ENCODE measurements at regions not wholly inside any gene's neighbourhood (a gene's known extent, or its start where the extent isn't known, plus 50 kb on each side); places are given as distances from the start of the nearest gene placed in this dataset.

GRCh38 chr4:126738926-126739325 is 893.8 kb upstream of the INTU start:
- Histone ChIP-seq H3K9me3 (ENCODE audit: control insufficient read depth in 4 of 4, low read length in 3 of 4) (no peaks in the 10 kb centered on the region), H3K4me1 (ENCODE audit: control insufficient read depth in 4 of 4, insufficient read depth in 4 of 4, low read length in 3 of 4) (peaks cover 0 to 2% (median 0%) of the 10 kb centered on the region in 4 donors), H3K27me3 (ENCODE audit: control insufficient read depth in 4 of 4, insufficient read depth in 4 of 4, low read length in 3 of 4) (no peaks in the 10 kb centered on the region), H3K27ac (ENCODE audit: low read depth in 1 of 2, low read length in 2 of 2) (no peak overlapping the region), H3K4me3 (ENCODE audit: low read depth in 1 of 3, low read length in 3 of 3) (no peak overlapping the region), H3K9ac (ENCODE audit: low read depth in 1 of 2, low read length in 2 of 2) (no peak overlapping the region), H3K36me3 (ENCODE audit: control insufficient read depth in 4 of 4, insufficient read depth in 3 of 4, low read depth in 1 of 4, low read length in 3 of 4) (no peaks in the 10 kb centered on the region)
- WGBS, result 62% methylated on average over 1 of the region's 1 CpG
- TF ChIP-seq GABPA (IDR thresholded peaks at IDR 0.05 in 1 of 2, conservative IDR thresholded peaks at IDR 0.05 in 1 of 2), result no peak
- no peak for TF ChIP-seq FOXA2 (IDR thresholded peaks at IDR 0.05)
- no peak for TF ChIP-seq YY1 (IDR thresholded peaks at IDR 0.05)
- no peak for TF ChIP-seq ZBTB33 (IDR thresholded peaks at IDR 0.05)
- no peak for TF ChIP-seq TAF1 (conservative IDR thresholded peaks at IDR 0.05)
- no peak for TF ChIP-seq REST (IDR thresholded peaks at IDR 0.05)
- TF ChIP-seq JUND (IDR thresholded peaks at IDR 0.05), result no peak
- TF ChIP-seq FOXA1 (IDR thresholded peaks at IDR 0.05), result no peak
- no peak for TF ChIP-seq MAX (IDR thresholded peaks at IDR 0.05)
- no peak for TF ChIP-seq RXRA (IDR thresholded peaks at IDR 0.05)
- TF ChIP-seq ATF3 (IDR thresholded peaks at IDR 0.05), result no peak
- TF ChIP-seq HNF4A (conservative IDR thresholded peaks at IDR 0.05), result no peak
- TF ChIP-seq HNF4G (IDR thresholded peaks at IDR 0.05), result no peak
- no peak for TF ChIP-seq SP1 (IDR thresholded peaks at IDR 0.05)
- no peak for DNase-seq (ENCODE audit: low spot score)

- WGBS, result 90% methylated on average over 6 of the region's 6 CpGs
- DNase-seq (ENCODE audit: low spot score), result no peak
- TF ChIP-seq FOXA1 (IDR thresholded peaks at IDR 0.05) (no peak), ZBTB33 (IDR thresholded peaks at IDR 0.05) (no peak), YY1 (IDR thresholded peaks at IDR 0.05) (no peak), NR2F2 (IDR thresholded peaks at IDR 0.05) (no peak), FOXA2 (IDR thresholded peaks at IDR 0.05) (no peak), MAX (IDR thresholded peaks at IDR 0.05) (no peak), CTCF (IDR thresholded peaks at IDR 0.05; ENCODE audit: low read depth, low read length, missing input control) (no peak), EGR1 (IDR thresholded peaks at IDR 0.05; ENCODE audit: low read depth in 2 of 2) (no peak), HNF4A (conservative IDR thresholded peaks at IDR 0.05) (no peak), RXRA (IDR thresholded peaks at IDR 0.05) (no peak)
Observed at GRCh38 chr4:126740687-126741086, 892.1 kb upstream of the INTU start.

More at GRCh38 chr4:126740687-126741086, 892.1 kb upstream of the INTU start:
- Histone ChIP-seq H3K27me3 (ENCODE audit: control insufficient read depth in 4 of 4, insufficient read depth in 4 of 4, low read length in 3 of 4) (no peaks in the 10 kb centered on the region), H3K27ac (ENCODE audit: low read depth in 1 of 2, low read length in 2 of 2) (no peak overlapping the region), H3K9me3 (ENCODE audit: control insufficient read depth in 4 of 4, low read length in 3 of 4) (no peaks in the 10 kb centered on the region), H3K4me3 (ENCODE audit: low read depth in 1 of 3, low read length in 3 of 3) (no peak overlapping the region), H3K36me3 (ENCODE audit: control insufficient read depth in 4 of 4, insufficient read depth in 3 of 4, low read depth in 1 of 4, low read length in 3 of 4) (no peaks in the 10 kb centered on the region), H3K9ac (ENCODE audit: low read depth in 1 of 2, low read length in 2 of 2) (no peak overlapping the region), H3K4me1 (ENCODE audit: control insufficient read depth in 4 of 4, insufficient read depth in 4 of 4, low read length in 3 of 4) (peaks cover 0 to 2% (median 0%) of the 10 kb centered on the region in 4 donors)
